Calu3 (cell line): ENCODE measurements at regions not wholly inside any gene's neighbourhood (a gene's known extent, or its start where the extent isn't known, plus 50 kb on each side); places are given as distances from the start of the nearest gene placed in this dataset.

Experiments
- BruUV-seq: library from RNA; stranded (reverse); fragments of 400-500 nt; replicated peaks from 2 replicates; lab custom pipeline; 2021; lab: Mats Ljungman, UMichigan
- CTCF ChIA-PET: fragments of 300-600 bp; sonication (Branson Sonifier 250); formaldehyde crosslinking; loops from one replicate; lab custom pipeline; 2022; ENCODE audit warnings: antibody characterized with exemption; lab: Charles Lee
- DNase-seq: peaks from one replicate; pipeline ENCODE4 v3.0.0; 2022
- H3K27ac Mint-ChIP-seq: one replicate; pipeline ENCODE4 v1.8.0; 2022; ENCODE audit warnings: mixed read lengths; ENCODE audit not compliant: unreplicated experiment
- H3K27me3 Mint-ChIP-seq: one replicate; pipeline ENCODE4 v1.8.0; 2022; ENCODE audit warnings: mixed read lengths; ENCODE audit not compliant: unreplicated experiment
- H3K36me3 Mint-ChIP-seq: one replicate; pipeline ENCODE4 v1.8.0; 2022; ENCODE audit warnings: mild to moderate bottlenecking, moderate library complexity, mixed read lengths; ENCODE audit not compliant: insufficient read depth, unreplicated experiment
- H3K4me1 Mint-ChIP-seq: one replicate; pipeline ENCODE4 v1.8.0; 2022; ENCODE audit warnings: mild to moderate bottlenecking, low read depth, mixed read lengths; ENCODE audit not compliant: unreplicated experiment
- H3K4me3 Mint-ChIP-seq: one replicate; pipeline ENCODE4 v1.8.0; 2022; ENCODE audit warnings: mild to moderate bottlenecking, low read depth, moderate library complexity, mixed read lengths; ENCODE audit not compliant: unreplicated experiment
- H3K9me3 Mint-ChIP-seq: one replicate; pipeline ENCODE4 v1.8.0; 2022; ENCODE audit warnings: low read depth, mixed read lengths; ENCODE audit not compliant: unreplicated experiment
- CTCF ChIP-seq: fragments of 200-600 bp; IDR thresholded peaks from one replicate; pipeline ENCODE4 v1.8.0; 2022; ENCODE audit warnings: antibody characterized with exemption; ENCODE audit not compliant: unreplicated experiment
- intact Hi-C: fragments of 100-400 bp; cut with micrococcal nuclease; formaldehyde crosslinking; loops from one replicate; pipeline ENCODE4 v1.10.0; 2022; ENCODE audit not compliant: unreplicated experiment

- CTCF ChIA-PET = no interaction called here
- Mint-ChIP-seq H3K4me1 (no peaks in the 10 kb centered on the region), H3K27ac (no peak overlapping the region), H3K9me3 (peaks cover 10% of the 10 kb centered on the region), H3K36me3 (no peaks in the 10 kb centered on the region), H3K27me3 (no peaks in the 10 kb centered on the region), H3K4me3 (no peak overlapping the region)
- no TSS peak for BruUV-seq
- no peak for TF ChIP-seq CTCF
- intact Hi-C loops = no loop called here
- DNase-seq = no peak
Measured at GRCh38 chr5:53831496-53831895, 271.1 kb downstream of the NDUFS4 start.
